A673 (cell line): ENCODE measurements at regions not wholly inside any gene's neighbourhood (a gene's known extent, or its start where the extent isn't known, plus 50 kb on each side); places are given as distances from the start of the nearest gene placed in this dataset.

Experiments used
- EZH2 ChIP-seq: fragments of 200-600 bp; sonication (generic); IDR thresholded peaks from 2 replicates; pipeline ENCODE4 v1.6.1; 2017; ENCODE audit warnings: borderline replicate concordance, low read depth, mild to moderate bottlenecking, mixed read lengths, antibody characterized with exemption, low read length; ENCODE audit not compliant: poor library complexity, severe bottlenecking
- TF ChIP-seq, protein P1 (sequence below): fragments of 300-800, 200-600 bp; sonication (generic); conservative IDR thresholded peaks from 2 replicates; pipeline ENCODE4 v1.5.1; 2017; ENCODE audit warnings: low read depth, mild to moderate bottlenecking, antibody characterized with exemption, low read length, moderate library complexity, mixed read lengths

DNA sequence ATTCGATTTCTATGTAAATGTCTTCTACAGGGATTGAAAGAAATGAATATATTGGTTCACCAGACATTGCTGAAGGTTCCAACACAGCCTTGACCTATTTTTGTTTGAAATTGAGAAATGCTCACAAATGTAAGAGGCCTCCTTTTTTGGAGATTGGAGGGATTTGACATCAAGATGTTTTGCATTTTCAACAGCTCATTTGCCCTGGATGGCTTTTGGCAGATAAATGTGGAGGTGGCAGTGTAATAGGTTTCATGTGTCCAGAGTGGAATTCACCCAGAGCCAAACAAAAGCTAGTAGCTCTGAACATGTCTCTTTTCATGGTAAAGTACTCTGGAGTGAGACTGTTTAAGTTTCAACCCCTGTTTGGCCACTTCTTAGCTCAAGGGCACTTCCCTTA is 77.3 kb downstream of the PALM2AKAP2 start:
- TF ChIP-seq, protein P1, sequence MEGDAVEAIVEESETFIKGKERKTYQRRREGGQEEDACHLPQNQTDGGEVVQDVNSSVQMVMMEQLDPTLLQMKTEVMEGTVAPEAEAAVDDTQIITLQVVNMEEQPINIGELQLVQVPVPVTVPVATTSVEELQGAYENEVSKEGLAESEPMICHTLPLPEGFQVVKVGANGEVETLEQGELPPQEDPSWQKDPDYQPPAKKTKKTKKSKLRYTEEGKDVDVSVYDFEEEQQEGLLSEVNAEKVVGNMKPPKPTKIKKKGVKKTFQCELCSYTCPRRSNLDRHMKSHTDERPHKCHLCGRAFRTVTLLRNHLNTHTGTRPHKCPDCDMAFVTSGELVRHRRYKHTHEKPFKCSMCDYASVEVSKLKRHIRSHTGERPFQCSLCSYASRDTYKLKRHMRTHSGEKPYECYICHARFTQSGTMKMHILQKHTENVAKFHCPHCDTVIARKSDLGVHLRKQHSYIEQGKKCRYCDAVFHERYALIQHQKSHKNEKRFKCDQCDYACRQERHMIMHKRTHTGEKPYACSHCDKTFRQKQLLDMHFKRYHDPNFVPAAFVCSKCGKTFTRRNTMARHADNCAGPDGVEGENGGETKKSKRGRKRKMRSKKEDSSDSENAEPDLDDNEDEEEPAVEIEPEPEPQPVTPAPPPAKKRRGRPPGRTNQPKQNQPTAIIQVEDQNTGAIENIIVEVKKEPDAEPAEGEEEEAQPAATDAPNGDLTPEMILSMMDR: no peak
- no peak for TF ChIP-seq EZH2
